Adrenal gland (tissue), 9 donors: ENCODE measurements at regions not wholly inside any gene's neighbourhood (a gene's known extent, or its start where the extent isn't known, plus 50 kb on each side); places are given as distances from the start of the nearest gene placed in this dataset.

Experiments used
- DNase-seq, 7 donors: peaks; one replicate each; pipeline ENCODE4 v3.0.0-alpha.2; 2019 to 2020
- H3K27ac ChIP-seq, 5 donors: fragments of 200-600 bp; sonication (generic) in 4 of 5; 1 replicate in 3 of 5; 2 replicates in 2 of 5; pipeline versions ENCODE4 v1.5.1 to v1.8.0; 2016 to 2020; ENCODE audit warnings: mild to moderate bottlenecking in 1 of 5
- H3K27me3 ChIP-seq: fragments of 200-600 bp; 2 replicates; pipeline ENCODE4 v1.8.0; 2021
- H3K36me3 ChIP-seq, 2 donors: fragments of 200-600 bp; replicated peaks in 1 of 2; 1 replicate in 1 of 2; 2 replicates in 1 of 2; pipeline versions ENCODE4 v1.5.1 to v1.8.0; 2018 to 2022
- H3K4me1 ChIP-seq, 2 donors: fragments of 200-600 bp; replicated peaks in 1 of 2; 1 replicate in 1 of 2; 2 replicates in 1 of 2; pipeline versions ENCODE4 v1.5.1 to v1.8.0; 2018 to 2021
- H3K4me3 ChIP-seq, 4 donors: fragments of 200-600 bp; sonication (generic) in 3 of 4; one replicate each; pipeline ENCODE4 v1.5.1; 2016 to 2018
- H3K9me3 ChIP-seq, 3 donors: fragments of 200-600 bp; sonication (generic) in 1 of 3; replicated peaks in 1 of 3; 1 replicate in 2 of 3; 2 replicates in 1 of 3; pipeline versions ENCODE4 v1.5.1 to v1.8.0; 2016 to 2021
- POLR2A ChIP-seq, 2 donors: fragments of 450-650 bp; IDR thresholded peaks; one replicate each; pipeline ENCODE4 v1.6.1; 2017; ENCODE audit warnings: antibody characterized with exemption in 2 of 2, mild to moderate bottlenecking in 2 of 2, moderate library complexity in 1 of 2
- WGBS, 4 donors: extraction: QIAGEN DNeasy Blood & Tissue Kit in 2 of 4; methylation state at CpG; one replicate each; pipeline versions ENCODE4 v1.1.5 to v1.1.7; 2013 to 2017; 5-methylcytosine and 5-hydroxymethylcytosine counted together
- intact Hi-C, 2 donors: fragments of 100-400 bp; cut with DNase I; formaldehyde crosslinking; loops; one replicate each; pipeline versions ENCODE4 v1.14.1 to v1.15.0; 2022 to 2023
- TF ChIP-seq, protein P1 (sequence below), 6 experiments: fragments of 450-650 bp in 4 of 6; fragments of 200-600 bp in 2 of 6; sonication (generic) in 1 of 6; IDR thresholded peaks; 1 replicate in 5 of 6; 2 replicates in 1 of 6; pipeline versions ENCODE4 v1.5.1 to v1.8.0; 2016 to 2021; ENCODE audit warnings: antibody characterized with exemption in 6 of 6, mild to moderate bottlenecking in 2 of 6, moderate library complexity in 1 of 6
- donor health status: healthy with polysubstance abuse.
- donor health status: Bipolar disorder and iron deficiency.
- donor health status: DM: yes; HTN: yes; CAD: no.
- donor health status: DM: no; HTN: no; CAD: no.
- donor health status: DM: no; HTN: no; CAD: no.

DNA sequence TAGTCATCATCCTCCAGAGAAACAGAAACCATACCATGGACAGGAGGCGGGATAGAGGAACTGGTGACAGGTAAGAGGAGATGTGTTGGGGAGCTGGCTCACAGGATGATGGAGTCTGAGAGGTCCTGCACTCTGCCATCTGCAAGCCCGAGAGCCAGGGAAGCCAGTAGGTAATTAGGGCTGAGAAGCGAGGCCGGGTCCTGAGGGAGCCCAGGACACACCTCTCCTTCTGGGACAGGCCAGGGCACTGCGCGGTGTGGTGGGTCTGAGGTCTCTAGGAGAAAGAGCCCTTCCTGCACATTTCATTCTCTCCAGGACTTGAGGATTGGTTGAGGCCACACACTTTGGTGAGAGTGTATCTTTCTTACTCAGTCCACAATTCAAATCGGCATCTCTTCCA lies 415.5 kb downstream of the GLRX3 start:
- WGBS, 4 donors: 83 to 91% (median 86%) methylated on average over 5 to 7 of the region's 7 CpGs
- H3K27ac ChIP-seq: no peak overlapping the region
- DNase-seq: no peak
- intact Hi-C loops: no loop called here
- H3K27me3 ChIP-seq: peaks cover 10% of the 10 kb centered on the region
- H3K9me3 ChIP-seq: no peaks in the 10 kb centered on the region
- no peaks in the 10 kb centered on the region for H3K4me1 ChIP-seq
- H3K4me3 ChIP-seq: no peak overlapping the region
- no peaks in the 10 kb centered on the region for H3K36me3 ChIP-seq
- no peak for TF ChIP-seq POLR2A (IDR thresholded peaks at IDR 0.05)
- TF ChIP-seq, protein P1, sequence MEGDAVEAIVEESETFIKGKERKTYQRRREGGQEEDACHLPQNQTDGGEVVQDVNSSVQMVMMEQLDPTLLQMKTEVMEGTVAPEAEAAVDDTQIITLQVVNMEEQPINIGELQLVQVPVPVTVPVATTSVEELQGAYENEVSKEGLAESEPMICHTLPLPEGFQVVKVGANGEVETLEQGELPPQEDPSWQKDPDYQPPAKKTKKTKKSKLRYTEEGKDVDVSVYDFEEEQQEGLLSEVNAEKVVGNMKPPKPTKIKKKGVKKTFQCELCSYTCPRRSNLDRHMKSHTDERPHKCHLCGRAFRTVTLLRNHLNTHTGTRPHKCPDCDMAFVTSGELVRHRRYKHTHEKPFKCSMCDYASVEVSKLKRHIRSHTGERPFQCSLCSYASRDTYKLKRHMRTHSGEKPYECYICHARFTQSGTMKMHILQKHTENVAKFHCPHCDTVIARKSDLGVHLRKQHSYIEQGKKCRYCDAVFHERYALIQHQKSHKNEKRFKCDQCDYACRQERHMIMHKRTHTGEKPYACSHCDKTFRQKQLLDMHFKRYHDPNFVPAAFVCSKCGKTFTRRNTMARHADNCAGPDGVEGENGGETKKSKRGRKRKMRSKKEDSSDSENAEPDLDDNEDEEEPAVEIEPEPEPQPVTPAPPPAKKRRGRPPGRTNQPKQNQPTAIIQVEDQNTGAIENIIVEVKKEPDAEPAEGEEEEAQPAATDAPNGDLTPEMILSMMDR (IDR thresholded peaks at IDR 0.05): no peak

DNA sequence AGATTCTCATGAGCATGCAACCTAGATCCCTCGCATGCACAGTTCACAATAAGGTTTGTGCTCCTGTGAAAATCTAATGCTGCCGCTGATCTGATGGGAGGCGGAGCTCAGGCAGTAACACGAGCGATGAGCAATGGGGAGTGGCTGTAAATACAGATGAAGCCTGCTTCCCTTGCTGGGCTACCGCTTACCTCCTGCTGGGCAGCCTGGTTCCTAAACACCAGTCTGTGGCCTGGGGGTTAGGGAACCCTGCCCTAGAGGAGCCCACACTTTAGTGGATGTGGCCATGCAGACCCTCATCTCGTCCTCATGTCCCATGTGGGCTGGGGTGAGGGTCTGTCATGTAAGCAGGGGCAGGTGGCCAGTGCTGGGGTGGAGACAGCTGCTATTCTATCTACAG lies 417.6 kb downstream of the GLRX3 start:
- TF ChIP-seq, protein P1 (IDR thresholded peaks at IDR 0.05): no peak
- TF ChIP-seq POLR2A (IDR thresholded peaks at IDR 0.05): no peak
- DNase-seq: no peak
- 50 to 54% (median 51%) methylated on average over 5 to 7 of the region's 7 CpGs for WGBS, 4 donors
- H3K36me3 ChIP-seq: no peaks in the 10 kb centered on the region
- H3K4me1 ChIP-seq: no peaks in the 10 kb centered on the region
- no peak overlapping the region for H3K4me3 ChIP-seq
- H3K27me3 ChIP-seq: peaks cover 5% of the 10 kb centered on the region
- H3K9me3 ChIP-seq: no peaks in the 10 kb centered on the region
- intact Hi-C loops: no loop called here
- no peak overlapping the region for H3K27ac ChIP-seq

DNA sequence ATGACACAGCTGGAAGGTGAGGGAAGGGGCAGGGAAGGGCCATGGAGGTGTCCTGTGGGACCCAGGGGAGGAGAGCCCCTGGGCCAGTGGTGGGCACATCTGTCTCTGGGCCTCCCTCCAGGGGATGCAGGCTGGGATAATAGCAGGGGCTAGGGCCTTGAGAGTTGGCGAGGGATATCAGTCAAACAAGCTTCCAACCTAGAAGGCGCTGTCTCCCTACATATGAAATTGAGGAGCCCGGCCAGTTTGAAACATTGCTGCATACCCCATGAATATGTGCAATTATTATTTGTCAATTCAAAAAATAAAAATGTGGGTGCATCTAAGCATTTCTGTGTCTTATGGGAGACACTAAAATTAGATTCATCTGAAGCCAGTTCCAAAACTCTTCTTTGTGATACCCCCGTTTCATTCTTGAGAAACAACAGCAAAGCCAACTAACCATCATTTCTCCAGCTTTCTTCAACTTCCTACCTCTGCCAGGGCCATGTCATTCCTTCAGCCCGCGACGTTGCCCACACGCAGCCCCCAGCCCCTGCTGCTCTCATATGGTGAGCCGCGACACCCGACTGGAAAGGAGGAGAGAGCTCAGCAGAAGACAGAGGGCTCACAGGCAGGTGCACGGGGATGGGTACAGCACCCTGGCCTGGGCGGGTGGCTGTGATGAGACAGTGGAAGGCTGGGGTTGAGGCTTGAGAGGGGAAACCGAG lies 418.7 kb downstream of the GLRX3 start:
- no peak for TF ChIP-seq POLR2A (IDR thresholded peaks at IDR 0.05)
- TF ChIP-seq, protein P1 (IDR thresholded peaks at IDR 0.05): no peak
- Histone ChIP-seq H3K27ac (no peak overlapping the region), H3K9me3 (no peaks in the 10 kb centered on the region), H3K27me3 (no peaks in the 10 kb centered on the region), H3K4me3 (no peak overlapping the region), H3K4me1 (no peaks in the 10 kb centered on the region), H3K36me3 (no peaks in the 10 kb centered on the region)
- 77 to 84% (median 79%) methylated on average over 12 to 14 of the region's 14 CpGs for WGBS, 4 donors
- intact Hi-C loops: no loop called here
- DNase-seq: no peak

DNA sequence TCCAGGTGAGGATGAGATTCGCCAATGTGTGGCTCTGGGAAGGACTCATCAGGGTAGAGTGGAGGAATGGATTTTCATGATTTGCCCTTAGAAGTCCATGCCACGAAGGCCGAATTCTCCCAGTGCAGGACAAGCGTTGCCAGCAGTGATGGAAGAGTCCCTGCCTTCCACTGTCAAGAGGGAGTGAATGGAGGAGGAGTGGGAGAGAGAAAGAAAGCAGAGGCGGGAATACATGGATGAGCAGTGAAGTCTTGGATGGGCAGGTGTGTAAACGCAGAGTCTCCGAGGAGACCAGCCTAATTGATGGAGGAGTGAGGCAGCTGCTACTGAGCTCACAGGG lies 419.2 kb downstream of the GLRX3 start:
- no peak overlapping the region for H3K27ac ChIP-seq
- TF ChIP-seq, protein P1 (IDR thresholded peaks at IDR 0.05): no peak
- TF ChIP-seq POLR2A (IDR thresholded peaks at IDR 0.05): no peak
- H3K4me1 ChIP-seq: no peaks in the 10 kb centered on the region
- WGBS, 4 donors: 66 to 78% (median 70%) methylated on average over 7 of the region's 7 CpGs
- no peaks in the 10 kb centered on the region for H3K36me3 ChIP-seq
- intact Hi-C loops: no loop called here
- no peaks in the 10 kb centered on the region for H3K9me3 ChIP-seq
- no peak for DNase-seq
- no peaks in the 10 kb centered on the region for H3K27me3 ChIP-seq
- no peak overlapping the region for H3K4me3 ChIP-seq
